ENCODE measurements at regions not wholly inside any gene's neighbourhood (a gene's known extent, or its start where the extent isn't known, plus 50 kb on each side); places are given as distances from the start of the nearest gene placed in this dataset.
A peak's percentile ranks its signal among the peaks of the same experiment; 100 is the strongest.
"Not testable (repeated sequence)": the region's sequence is repeated elsewhere in the genome, so short reads cannot be mapped to it uniquely, and the experiment has no call there.

GRCh38 chr12:46977871-46978375 is 101.5 kb upstream of the PCED1B start:
- no peak overlapping the region for H3K4me3 ChIP-seq (ENCODE audit: low read length)
- DNase-seq (ENCODE audit: low read depth), result no peak
- no peak for TF ChIP-seq CTCF (IDR thresholded peaks at IDR 0.05; ENCODE audit: insufficient read depth, low read depth, low read length, missing control alignments)

GRCh38 chr12:46981622-46982021 is 97.8 kb upstream of the PCED1B start:
- H3K4me3 ChIP-seq (ENCODE audit: low read length), result no peak overlapping the region
- DNase-seq (ENCODE audit: low read depth), result peak; percentile 20
- TF ChIP-seq CTCF (IDR thresholded peaks at IDR 0.05; ENCODE audit: insufficient read depth, low read depth, low read length, missing control alignments), result no peak

- H3K4me3 ChIP-seq (ENCODE audit: low read length), result no peak overlapping the region
- peak; percentile 5 for DNase-seq (ENCODE audit: low read depth)
- no peak for TF ChIP-seq CTCF (IDR thresholded peaks at IDR 0.05; ENCODE audit: insufficient read depth, low read depth, low read length, missing control alignments)
Measured at GRCh38 chr12:46982629-46983392, 96.6 kb upstream of the PCED1B start.

- peak; percentile 78 for DNase-seq (ENCODE audit: low read depth)
- TF ChIP-seq CTCF (IDR thresholded peaks at IDR 0.05; ENCODE audit: insufficient read depth, low read depth, low read length, missing control alignments), result no peak
- no peak overlapping the region for H3K4me3 ChIP-seq (ENCODE audit: low read length)
Measured at GRCh38 chr12:46983393-46983793, 96.0 kb upstream of the PCED1B start.

GRCh38 chr12:46983959-46984841 is 95.2 kb upstream of the PCED1B start:
- peak; percentile 85 for DNase-seq (ENCODE audit: low read depth)
- TF ChIP-seq CTCF (IDR thresholded peaks at IDR 0.05; ENCODE audit: insufficient read depth, low read depth, low read length, missing control alignments), result peak; percentile 92
- no peak overlapping the region for H3K4me3 ChIP-seq (ENCODE audit: low read length)

GRCh38 chr12:46985816-46986215 is 93.6 kb upstream of the PCED1B start:
- DNase-seq (ENCODE audit: low read depth), result no peak
- H3K4me3 ChIP-seq (ENCODE audit: low read length), result no peak overlapping the region
- no peak for TF ChIP-seq CTCF (IDR thresholded peaks at IDR 0.05; ENCODE audit: insufficient read depth, low read depth, low read length, missing control alignments)

GRCh38 chr12:46988122-46988521 is 91.3 kb upstream of the PCED1B start:
- not testable (repeated sequence) for DNase-seq (ENCODE audit: low read depth); H3K4me3 ChIP-seq (ENCODE audit: low read length)

Data from epithelial cell of esophagus (primary cell).